Heart left ventricle (tissue), 13 donors: ENCODE measurements at regions not wholly inside any gene's neighbourhood (a gene's known extent, or its start where the extent isn't known, plus 50 kb on each side); places are given as distances from the start of the nearest gene placed in this dataset.
"Not testable (repeated sequence)": the region's sequence is repeated elsewhere in the genome, so short reads cannot be mapped to it uniquely, and the experiment has no call there.

Experiments
- CTCF ChIP-seq, 12 donors: fragments of 200-600 bp; sonication (generic) in 4 of 12; IDR thresholded peaks; one replicate each; pipeline versions ENCODE4 v1.5.0 to v1.8.0; 2018 to 2022; ENCODE audit warnings: antibody characterized with exemption in 12 of 12, mild to moderate bottlenecking in 5 of 12
- POLR2A ChIP-seq, 2 donors: fragments of 450-650 bp; IDR thresholded peaks; one replicate each; pipeline ENCODE4 v1.6.1; 2017; ENCODE audit warnings: antibody characterized with exemption in 2 of 2, mild to moderate bottlenecking in 2 of 2, moderate library complexity in 2 of 2
- donor health status: ischemic (EF 13 %, LVEDD 7.1; RV severe dilation, severe dysfunction).
- donor health status: DM: no; HTN: yes; CAD: no.
- donor health status: DM: no; HTN: no; CAD: no.
- donor health status: ischemic (EF 25% LVEDD 6.9; RV normal size, moderate dysfunction).
- donor health status: ischemic (EF 25% LVEDD 5.7; RV mildly dilated, moderate dysfunction).
- donor health status: ischemic (EF 35%, LVEDD 5.7; RV mildly dilated, moderate dysfunction).
- donor health status: nonischemic (EF 11% LVEDD 7.7; RV severe dilation, severe dysfunction).
- donor health status: DM: yes; HTN: yes; CAD: no.
- donor health status: PGD.
- donor health status: ischemic (EF 29% LVEDD 5.4; RV normal size, mild dysfunction).
- donor health status: nonischemic (EF 23%, LVEDD 6.1; RV moderate dilation, normal function).

DNA sequence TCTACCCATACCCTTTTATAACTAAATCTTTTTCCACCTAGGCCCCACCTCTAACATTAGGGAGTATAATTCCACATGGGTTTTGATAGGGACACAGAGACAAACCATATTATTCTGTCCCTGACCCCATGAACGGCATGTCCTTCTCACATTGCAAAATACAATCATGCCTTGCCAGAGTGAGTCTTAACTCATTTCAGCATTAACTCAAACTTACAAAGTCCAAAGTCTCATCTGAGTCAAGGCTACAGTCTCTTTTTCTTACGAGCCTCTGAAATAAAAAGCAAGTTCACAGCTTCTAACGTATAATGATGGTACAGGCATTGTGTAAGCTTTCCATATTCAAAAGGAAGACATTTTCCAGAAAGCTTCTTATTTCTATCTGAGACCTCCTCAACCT lies 86.1 kb upstream of the TEKT4 start:
- not testable (repeated sequence) for TF ChIP-seq CTCF, POLR2A (IDR thresholded peaks at IDR 0.05)
